ENCODE measurements at regions not wholly inside any gene's neighbourhood (a gene's known extent, or its start where the extent isn't known, plus 50 kb on each side); places are given as distances from the start of the nearest gene placed in this dataset.
A peak's percentile ranks its signal among the peaks of the same experiment; 100 is the strongest.
"Not testable (repeated sequence)": the region's sequence is repeated elsewhere in the genome, so short reads cannot be mapped to it uniquely, and the experiment has no call there.

DNA sequence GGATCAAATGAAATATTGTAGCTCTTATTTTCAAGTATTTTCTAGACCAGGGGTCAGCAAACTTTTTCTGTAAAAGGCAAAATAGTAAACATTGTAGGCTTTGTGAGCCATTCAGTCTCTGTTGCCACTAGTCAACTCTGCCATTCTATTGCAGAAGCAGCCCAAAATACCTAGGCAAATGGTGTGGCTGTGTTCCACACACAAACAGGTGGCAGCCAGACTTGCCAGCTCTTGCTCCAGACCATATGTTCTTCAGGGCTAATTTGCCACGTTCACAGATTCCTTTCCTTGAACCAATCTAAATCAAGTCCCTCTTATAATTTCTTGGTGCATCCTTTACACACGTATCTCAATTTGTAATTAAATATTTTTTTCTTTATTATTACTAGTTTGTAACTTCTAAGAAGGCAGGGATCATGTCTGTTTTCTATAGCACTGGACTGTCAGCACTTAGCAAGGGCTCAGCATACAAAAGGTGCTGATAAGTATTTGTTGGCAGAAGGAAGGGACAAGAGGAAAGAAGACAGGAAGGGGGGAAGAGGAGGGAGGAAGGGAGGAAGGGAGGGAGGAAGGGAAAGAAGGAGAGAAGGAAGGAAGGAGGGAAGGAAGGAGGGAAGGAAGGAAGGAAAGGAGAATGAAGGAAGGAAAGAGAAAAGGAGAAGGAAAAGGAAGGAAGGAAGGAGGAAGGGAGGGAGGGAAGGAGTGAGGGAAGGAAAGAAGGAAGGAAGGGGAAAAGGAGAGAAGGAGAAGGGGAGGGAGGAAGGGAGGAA lies 106.5 kb upstream of the EDEM3 start:
- peak; percentile 27 to 53 for ATAC-seq
- intact Hi-C loops (cut with DNase I): no loop called here
- DNase-seq: no peak

DNA sequence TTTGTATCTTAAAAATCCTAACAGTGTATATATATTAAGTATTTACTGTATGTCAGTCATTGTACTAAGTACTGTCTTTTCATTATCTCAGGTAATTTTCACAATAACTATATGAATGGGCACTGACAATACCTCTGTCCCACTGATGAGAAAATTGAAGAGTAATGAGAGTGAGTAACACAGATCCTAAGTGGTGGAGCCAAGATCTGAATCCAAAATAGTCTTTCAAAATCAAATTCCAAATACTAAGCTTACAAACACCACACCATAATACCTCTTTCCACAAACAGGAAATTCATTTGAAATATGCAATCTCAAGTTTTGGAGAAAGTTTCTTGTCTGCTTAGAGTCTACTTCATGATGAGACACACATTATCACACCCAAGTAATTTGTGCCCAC lies 105.9 kb upstream of the EDEM3 start:
- ATAC-seq (no peak), DNase-seq (no peak)
- intact Hi-C loops (cut with DNase I): no loop called here

DNA sequence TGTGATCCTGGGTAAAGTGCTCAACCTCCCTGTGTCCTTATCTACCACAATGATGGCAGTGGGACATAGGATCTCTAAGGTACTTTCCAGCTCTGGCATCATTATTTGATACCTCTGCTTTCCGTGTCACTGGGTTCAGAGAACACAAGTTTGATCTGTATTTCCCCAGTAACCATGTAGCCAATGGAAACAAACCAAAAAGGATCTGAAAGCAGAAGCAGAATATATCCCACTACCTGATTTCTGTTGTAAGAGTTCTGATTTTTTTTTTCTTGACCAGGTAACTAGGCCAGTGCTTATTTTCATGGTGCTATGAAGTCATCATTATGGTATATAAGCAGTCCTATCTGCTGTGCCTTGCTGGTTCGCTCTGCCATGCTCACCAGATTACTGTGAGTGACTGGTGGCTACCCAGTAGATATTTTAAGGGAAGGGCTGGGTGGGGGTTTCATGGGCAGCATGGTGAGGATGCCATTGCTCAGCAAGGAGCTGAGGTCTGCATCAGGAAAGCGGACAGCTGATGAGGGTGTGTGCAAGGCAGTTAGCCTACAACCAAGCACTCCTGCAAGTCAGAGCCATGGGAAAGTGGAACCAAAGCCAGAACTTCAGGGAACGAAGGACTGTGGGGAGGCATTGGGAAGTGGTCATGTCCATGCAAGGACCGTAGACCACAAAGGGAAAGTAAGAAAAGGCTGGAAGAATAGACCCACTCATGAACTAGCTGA lies 104.9 kb upstream of the EDEM3 start:
- no peak for ATAC-seq
- intact Hi-C loops (cut with DNase I): no loop called here
- DNase-seq: no peak

DNA sequence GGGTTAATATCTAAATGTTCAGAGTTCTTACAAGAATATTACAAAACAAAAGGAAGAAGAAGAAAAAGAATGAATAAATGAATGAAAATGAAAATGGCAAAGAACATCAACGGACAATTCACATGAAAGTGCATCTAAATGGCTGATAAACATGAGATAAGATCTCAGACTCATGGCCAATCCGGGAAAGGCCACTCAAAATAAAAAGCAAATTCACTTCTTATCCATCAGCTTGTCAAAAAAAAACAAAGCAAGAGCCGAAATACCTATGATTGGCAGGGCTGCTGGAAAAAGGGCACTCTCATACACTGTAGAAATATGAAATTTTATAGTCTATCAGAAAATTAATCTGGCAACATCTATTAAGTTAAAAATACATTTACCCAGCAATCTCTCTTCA lies 103.6 kb upstream of the EDEM3 start:
- intact Hi-C loops (cut with DNase I): no loop called here
- ATAC-seq: no peak
- DNase-seq: no peak

DNA sequence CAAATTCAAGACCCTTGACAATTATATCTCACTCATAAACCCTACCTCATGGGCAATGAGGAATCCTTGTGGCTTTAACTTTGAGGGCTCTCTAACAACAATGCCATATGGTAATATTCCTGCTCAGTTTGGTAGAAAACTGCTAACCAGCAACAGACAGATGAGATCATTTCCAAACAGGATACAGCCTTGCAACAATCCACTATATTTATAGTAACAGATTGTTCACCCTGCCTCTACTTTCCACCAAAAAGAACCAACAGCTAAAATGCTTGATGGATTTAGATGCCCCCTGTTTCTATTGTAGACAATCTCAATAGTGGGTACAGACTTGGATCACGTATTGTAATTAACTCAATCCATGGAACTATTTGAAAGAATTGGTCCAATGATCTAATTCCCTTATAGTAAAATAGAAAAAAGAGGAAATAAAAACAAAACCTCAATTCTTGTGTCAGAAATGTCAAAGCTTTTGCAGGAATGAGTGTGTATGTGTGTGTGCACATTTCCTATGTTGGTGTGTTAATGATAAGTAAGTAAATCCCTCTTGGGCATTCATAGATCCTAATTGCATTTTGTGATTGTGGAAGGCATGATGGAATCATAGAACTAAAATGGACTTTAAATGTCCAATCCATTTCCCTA lies 100.0 kb upstream of the EDEM3 start:
- ATAC-seq (peak; percentile 34 to 64), DNase-seq (no peak)
- intact Hi-C loops (cut with DNase I): no loop called here

DNA sequence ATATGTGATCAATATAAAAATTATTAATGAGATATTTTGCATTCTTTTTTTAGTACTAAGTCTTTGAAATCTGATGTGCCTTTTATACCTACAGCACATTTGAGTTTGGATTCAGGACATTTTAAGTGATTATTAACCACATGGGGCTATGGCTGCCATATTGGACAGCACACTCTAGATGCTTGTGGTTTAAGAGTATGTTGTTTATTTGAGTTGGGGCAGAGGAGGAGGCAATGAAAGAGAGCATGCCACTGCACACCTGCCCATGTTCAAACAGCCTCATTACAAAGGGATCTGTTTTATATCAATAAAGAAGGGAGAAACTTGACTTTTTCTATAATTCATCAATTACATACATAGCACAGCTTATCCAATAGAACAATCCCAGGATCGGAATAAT lies 99.4 kb upstream of the EDEM3 start:
- intact Hi-C loops (cut with DNase I): no loop called here
- DNase-seq (no peak), ATAC-seq (no peak)

DNA sequence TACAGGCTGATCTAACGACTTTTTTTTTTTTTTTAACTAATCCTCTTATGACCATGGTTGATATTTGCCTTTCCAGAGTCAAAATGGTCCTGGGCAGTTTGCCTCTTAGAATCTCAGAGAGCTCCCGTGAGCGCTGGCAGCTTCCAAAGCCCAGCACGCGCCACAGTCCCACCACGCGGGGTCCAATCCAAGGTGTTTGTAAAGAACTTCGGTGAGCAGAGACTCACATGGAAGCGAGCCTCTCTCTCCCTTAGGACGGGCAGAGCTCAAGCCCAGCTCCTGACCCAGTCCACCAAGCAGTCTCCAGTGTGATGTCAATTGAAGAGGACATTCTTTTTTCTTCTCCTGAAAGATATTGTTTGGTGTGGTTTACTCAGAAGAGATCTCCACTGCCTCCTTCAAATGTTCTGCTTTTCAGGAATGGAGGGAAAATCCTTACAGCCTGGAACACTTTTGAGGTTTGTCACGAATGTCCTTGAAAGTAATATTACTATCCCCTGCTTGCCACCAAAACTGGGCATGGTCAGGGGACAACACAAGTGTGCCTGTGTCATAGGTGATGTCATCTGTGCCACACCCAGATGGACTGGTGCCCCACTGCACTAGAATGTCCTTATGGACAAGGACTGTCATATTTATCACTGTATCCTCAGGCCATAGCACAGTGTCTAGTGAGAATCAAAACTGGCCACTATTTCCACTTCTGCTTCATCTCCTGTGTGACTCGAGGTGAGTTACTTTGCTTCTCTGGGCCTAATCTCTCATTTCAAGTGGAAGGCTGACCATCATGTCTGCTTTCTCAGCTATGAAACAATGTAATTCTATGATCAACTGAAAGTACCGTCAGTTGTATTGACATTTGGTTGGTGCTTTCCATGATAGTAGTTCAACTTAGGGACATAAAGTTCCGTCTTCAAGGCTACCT lies 97.4 kb upstream of the EDEM3 start:
- ATAC-seq (peak; percentile 23 to 72), DNase-seq (no peak)
- intact Hi-C loops (cut with DNase I): no loop called here

DNA sequence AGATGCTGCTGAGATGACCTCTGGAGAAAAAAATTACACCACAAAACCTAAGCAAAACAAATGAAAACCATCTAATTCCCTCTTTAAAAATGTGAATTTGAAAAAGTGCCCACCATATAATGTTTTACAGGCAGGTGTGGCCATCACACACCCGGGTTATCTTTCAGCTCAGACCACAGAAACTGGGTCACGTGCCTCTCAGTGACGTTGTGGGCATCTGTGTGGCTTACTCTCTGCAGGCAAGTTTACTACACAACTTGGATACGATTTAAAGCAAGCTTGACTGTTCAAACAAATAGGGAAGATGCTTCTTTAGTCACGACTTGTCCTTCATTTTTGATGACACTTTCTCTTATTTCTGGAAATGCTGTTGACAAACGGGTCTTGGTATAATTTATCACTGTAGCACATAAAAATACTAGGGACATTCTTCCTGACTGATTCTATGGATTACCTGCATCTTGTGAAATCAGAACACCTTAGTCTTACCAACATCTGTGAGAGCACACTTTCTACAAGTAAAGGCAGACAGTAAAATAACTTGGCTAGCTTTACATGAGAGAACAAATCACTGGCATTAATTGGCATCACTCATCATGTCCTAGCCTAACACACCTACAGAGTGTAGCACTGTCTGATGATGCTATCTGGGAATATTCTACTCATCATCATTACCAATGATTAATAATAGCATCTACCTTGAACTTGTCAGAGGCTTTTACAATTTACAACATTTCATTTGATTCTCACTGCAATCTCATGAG lies 89.3 kb upstream of the EDEM3 start:
- intact Hi-C loops (cut with DNase I): no loop called here
- ATAC-seq (peak in 1 of 2 donors; percentile 49), DNase-seq (peak; percentile 29)

DNA sequence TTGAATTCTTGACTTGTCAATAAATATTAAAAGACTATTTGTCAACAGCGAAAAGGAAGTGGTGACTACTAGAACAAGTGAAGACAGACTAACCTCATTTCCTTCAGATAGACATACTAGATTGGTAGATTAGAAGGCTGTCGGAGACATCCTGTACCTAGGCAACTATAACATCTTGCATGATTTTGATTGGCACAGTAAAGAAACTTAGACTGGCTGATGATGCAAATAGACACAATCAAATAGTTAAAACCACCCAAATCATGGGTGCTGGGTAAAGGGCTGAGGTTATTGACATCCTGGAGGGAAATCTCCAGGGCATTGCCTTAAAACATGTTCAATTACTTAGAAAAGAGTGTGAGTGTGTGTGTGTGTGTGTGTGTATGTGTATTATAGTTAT lies 85.9 kb upstream of the EDEM3 start:
- intact Hi-C loops (cut with DNase I): no loop called here
- DNase-seq (no peak), ATAC-seq (peak in 1 of 2 donors; percentile 36)

DNA sequence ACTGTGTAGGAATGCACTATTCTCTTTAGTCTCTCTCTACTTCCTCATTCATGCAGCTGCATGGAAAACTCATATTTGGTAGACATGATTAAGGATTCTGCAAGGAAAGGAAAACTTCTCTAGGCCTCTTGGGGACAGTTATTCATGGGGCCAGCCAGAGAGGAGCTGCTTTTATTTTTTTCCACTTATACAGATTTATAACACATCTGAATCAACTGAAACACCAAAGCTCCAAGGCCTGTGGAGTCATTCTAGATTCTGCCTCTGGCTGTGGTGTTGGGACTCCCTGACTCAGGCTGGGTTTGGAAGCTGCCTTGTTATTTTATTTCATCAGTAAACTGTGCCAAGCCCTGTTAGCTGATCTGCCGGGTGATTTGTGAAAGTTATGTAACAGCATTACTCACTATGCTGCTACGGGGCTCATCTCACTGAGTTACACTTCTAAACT lies 83.9 kb upstream of the EDEM3 start:
- intact Hi-C loops (cut with DNase I): no loop called here
- ATAC-seq: peak; percentile 86 to 96
- DNase-seq: peak; percentile 47

DNA sequence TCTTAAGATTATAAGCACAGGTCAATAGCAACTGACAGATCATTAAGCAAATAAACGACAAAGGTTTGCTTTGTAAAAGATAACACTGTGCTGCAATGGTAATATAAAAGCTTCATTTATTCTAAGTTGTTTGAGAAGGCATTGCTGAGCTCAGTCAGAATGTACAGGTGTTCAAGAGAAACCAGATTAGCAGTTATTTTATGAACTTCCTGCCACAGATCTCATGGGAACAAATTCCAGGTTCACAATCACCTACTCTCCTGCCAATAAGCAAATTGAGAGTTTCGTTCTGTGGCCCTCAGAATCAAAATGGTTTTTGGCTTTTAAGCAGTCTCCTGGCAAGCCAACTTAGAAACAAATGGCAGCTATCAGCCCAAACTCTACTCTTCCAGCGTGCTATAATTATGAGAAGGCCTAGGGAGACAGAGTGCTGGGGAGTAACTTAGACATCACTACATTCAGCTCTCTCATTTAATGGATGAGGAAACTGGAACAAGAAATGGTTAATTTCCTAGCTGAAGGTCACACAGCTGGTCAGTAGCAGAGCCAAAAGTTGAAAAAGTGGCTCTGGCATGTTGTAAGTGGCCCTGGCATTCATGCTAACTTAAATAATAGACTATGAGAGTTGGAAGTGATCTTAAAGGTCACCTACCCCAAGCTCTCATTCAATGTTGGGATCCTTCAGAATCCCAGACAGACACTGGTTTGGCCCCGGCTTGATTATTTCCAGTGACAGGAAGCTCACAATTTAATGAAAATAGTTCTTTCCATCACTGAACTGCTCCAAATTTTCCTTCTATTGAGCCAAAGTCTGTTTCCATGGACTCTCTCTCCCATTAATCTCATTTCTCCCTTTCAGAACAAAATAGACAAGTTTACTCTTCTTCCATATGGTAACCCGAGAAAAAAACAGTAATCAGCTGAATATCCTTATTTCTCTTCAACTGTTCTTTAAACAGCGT lies 82.6 kb upstream of the EDEM3 start:
- intact Hi-C loops (cut with DNase I): no loop called here
- DNase-seq (no peak), ATAC-seq (peak; percentile 10 to 20)

DNA sequence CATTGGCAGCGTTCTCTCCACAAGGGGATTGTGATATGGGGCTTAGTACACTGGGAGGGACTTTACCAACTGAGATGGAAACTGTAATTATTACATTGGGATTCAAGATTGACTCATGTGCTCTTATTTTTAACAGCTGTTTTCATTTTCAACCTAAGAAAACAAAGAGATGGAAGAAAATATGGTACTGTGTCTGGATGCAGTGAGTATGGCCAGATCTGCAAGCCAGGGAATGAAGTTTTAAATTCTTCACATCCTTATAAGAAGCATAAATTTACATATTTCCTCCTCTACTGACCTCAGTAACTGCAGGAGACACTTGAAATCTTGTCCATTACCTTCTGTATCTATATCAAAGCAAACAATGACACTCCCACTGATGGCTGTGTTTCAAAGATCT lies 81.5 kb upstream of the EDEM3 start:
- DNase-seq: no peak
- ATAC-seq: no peak
- intact Hi-C loops (cut with DNase I): no loop called here

DNA sequence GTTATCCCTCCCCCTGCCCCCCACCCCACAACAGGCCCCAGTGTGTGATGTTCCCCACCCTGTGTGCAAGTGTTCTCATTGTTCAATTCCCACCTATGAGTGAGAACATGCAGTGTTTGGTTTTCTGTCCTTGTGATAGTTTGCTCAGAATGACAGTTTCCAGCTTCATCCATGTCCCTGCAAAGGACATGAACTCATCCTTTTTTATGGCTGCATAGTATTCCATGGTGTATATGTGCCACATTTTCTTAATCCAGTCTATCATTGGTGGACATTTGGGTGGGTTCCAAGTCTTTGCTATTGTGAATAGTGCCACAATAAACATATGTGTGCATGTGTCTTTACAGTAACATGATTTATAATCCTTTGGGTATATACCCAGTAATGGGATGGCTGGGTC lies 79.3 kb upstream of the EDEM3 start:
- intact Hi-C loops (cut with DNase I); DNase-seq; ATAC-seq: not testable (repeated sequence)

DNA sequence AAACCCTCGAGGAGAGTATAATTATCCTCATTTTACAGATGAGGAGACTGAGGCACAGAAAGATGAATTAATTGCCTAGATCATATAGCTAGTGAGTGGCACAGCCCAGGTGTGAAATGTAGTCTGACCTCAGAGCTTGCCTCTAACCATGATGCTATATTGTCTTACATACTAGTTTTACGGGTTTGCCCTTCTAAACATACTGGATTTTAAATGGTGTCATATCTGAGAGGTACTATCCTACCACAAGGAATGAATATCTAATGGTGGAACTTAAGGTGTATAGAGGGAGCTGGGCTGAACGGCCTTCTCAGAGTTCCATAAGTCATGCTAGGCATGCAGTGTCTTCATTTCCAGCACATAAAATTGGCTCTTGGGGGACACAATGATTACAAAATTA lies 77.9 kb upstream of the EDEM3 start:
- DNase-seq (no peak), ATAC-seq (no peak)
- intact Hi-C loops (cut with DNase I): no loop called here

DNA sequence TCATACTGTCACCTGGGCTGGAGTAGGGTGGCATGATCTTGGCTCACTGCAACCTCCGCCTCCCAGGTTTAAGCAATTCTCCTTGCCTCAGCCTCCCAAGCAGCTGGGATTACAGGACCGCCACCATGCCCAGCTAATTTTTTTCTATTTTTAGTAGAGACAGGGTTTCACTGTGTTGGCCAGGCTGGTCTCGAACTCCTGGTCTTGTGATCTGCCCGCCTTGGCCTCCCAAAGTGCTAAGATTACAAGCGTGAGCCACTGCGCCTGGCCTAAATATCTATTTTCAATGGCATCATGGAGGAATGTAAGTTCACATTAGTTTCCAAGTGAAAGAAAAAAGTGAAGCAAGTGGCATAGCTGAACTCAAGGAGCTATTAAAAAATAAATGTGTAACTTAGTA lies 74.8 kb upstream of the EDEM3 start:
- intact Hi-C loops (cut with DNase I); ATAC-seq; DNase-seq: not testable (repeated sequence)

DNA sequence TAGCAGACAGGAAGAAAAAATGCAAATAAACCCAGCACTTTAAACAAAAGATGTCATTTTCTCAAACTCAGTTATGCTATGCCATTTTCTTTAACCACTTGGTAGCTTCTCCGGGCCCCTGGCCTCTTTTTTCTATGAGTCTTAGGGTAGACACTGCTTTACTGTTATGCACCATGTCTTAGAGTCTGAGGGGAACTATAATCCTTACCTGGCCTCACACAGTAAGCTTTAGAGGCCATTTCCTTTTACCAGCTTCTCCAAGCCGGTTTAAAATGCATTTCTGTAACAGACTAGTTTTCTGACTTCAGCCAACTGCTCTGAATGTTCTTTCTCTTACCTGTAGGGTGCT lies 73.7 kb upstream of the EDEM3 start:
- DNase-seq: no peak
- ATAC-seq: peak in 1 of 2 donors; percentile 7
- intact Hi-C loops (cut with DNase I): no loop called here

DNA sequence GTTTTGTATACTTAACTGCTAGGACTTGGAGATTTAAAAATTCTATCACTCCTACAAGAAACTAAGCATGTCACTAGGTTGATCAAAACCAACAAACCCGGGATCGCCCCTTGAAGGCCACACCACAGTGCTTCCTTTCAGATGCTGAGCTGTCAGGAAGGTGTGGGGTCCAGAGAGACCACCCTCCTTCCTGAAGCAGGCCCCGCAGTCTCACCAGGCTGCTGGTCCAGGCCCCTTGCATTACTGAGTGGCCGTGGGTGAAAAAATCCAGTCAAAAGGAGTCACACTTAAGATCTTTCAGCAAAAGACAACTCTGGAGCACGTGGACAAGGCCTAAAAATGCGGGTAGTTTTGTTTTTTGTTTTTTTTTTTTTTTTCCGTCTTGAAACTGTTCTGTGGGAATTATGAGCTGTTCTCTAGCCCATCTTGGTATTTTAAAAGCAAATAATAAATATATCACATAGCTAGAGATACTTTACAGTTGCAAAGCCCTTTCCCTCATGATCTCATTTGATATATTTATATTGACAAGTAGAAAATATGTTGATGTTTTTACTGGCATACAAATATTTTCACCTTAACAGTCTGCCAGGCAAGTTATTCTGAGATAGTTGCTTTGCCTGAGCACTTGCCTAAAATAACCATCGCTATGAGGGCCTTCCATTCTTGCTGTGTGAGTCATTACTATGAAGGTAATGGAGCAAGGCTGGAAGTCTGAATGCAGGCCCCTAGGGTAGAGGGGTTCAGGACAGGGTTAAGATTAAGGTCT lies 73.1 kb upstream of the EDEM3 start:
- ATAC-seq (peak; percentile 76 to 88), DNase-seq (no peak)
- intact Hi-C loops (cut with DNase I): no loop called here

All from left cardiac atrium (tissue), 4 donors.